ENCODE measurements at regions not wholly inside any gene's neighbourhood (a gene's known extent, or its start where the extent isn't known, plus 50 kb on each side); places are given as distances from the start of the nearest gene placed in this dataset.

DNA sequence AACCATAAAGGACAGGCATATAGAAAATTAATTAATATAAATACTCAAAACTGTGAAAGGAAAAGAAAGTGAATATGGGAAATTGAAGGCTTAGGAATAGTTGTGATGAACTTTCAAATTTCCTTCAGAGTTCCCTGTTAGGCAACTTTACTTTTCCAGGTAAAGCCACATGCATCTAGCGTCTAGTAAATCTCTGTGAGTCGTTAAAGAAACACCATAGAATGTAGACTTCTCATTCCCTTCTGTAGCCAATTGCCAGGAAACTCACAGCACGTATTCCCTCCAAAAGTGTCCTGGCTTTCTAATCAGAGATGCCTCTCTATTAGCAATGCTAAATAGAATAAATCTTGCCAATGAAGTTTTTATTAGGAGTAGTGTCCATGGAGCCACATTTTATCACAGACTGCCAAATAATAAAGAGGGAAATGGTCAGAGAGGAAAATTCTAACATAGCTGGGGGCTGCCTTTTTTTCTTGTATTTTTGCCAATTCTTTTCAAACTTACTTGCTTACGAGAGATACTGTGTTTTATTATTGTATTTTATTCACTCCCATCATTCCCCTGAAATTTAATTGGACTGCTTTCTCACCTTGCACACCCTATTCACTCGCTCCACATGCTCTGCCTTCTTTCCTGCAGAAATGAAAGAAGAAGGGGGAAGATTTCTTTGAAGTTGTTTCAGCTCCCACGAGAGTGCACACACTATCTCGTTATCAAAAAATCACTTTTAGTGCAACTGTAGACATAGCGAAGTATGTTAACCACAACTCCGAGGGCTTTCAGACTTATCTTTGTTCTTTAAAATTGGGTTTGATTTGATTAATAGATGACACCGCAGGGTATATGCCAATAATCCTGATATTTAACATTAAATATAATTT is 439.0 kb downstream of the CSNK1G3 start:
- TF ChIP-seq POU5F1 (IDR thresholded peaks at IDR 0.05; ENCODE audit: low read depth, low read length) (no peak), JUND (IDR thresholded peaks at IDR 0.05; ENCODE audit: low read length) (no peak), POLR2A (IDR thresholded peaks at IDR 0.05; ENCODE audit: control extremely low read depth in 1 of 2, low read depth in 2 of 2, low read length in 2 of 2) (no peak), EZH2 (IDR thresholded peaks at IDR 0.05; ENCODE audit: low read depth, low read length, severe bottlenecking) (no peak), GTF2F1 (IDR thresholded peaks at IDR 0.05; ENCODE audit: borderline replicate concordance, low read depth, low read length) (no peak), CEBPB (IDR thresholded peaks at IDR 0.05; ENCODE audit: low read depth, low read length) (no peak), RBBP5 (IDR thresholded peaks at IDR 0.05; ENCODE audit: borderline replicate concordance, low read depth, low read length) (no peak), GABPA (IDR thresholded peaks at IDR 0.05; ENCODE audit: borderline replicate concordance, insufficient read depth, low read length) (no peak), RFX5 (IDR thresholded peaks at IDR 0.05; ENCODE audit: borderline replicate concordance, low read depth, low read length) (no peak), POLR2AphosphoS5 (IDR thresholded peaks at IDR 0.05; ENCODE audit: low read depth, low read length) (no peak), JUN (IDR thresholded peaks at IDR 0.05; ENCODE audit: low read depth, low read length) (no peak)

Measured in H1 (cell line).